K562 (cell line): ENCODE measurements at regions not wholly inside any gene's neighbourhood (a gene's known extent, or its start where the extent isn't known, plus 50 kb on each side); places are given as distances from the start of the nearest gene placed in this dataset.

Experiments
- ATAC-seq: fragments of 200-7000 bp; cut with Tn5 transposase; 3 replicates; pipeline ENCODE4 v1.9.1; 2020; ENCODE audit warnings: moderate library complexity
- BruUV-seq: library from RNA; stranded (reverse); fragments of 400-500 nt; replicated peaks from 2 replicates; lab custom pipeline; 2021; lab: Mats Ljungman, UMichigan
- CTCF ChIA-PET: fragments of 300-600 bp; formaldehyde crosslinking; extraction: SDS; loops from one replicate; lab custom pipeline; 2021; ENCODE audit warnings: low intra/inter-chr PET ratio; lab: Yijun Ruan, JAX
- POLR2A ChIA-PET: fragments of 300-600, 350-650 bp; sonication (Branson Sonifier 250); formaldehyde crosslinking; extraction: SDS; loops from one replicate; lab custom pipeline; 2021; ENCODE audit warnings: antibody characterized with exemption, inconsistent platforms; lab: Yijun Ruan, JAX
- DNase-seq, 4 experiments: peaks; one replicate each; pipeline versions ENCODE4 v3.0.0 to v3.0.0-alpha.2; 2011 to 2018; ENCODE audit warnings: low spot score in 3 of 4, mixed read lengths in 3 of 4; ENCODE audit errors: extremely low read depth in 1 of 4
- FAIRE-seq: peaks from 2 replicates; lab custom pipeline; 2011; peaks lifted over from hg19 to GRCh38; lab: Jason Lieb, UNC
- H2AFZ ChIP-seq: 2 replicates; pipeline ENCODE4 v1.6.0; 2011; ENCODE audit warnings: low read depth, low read length, control low read depth, inconsistent platforms
- H3K27ac ChIP-seq: fragments of 200-600 bp; 3 replicates; pipeline ENCODE4 v1.8.0; 2011; ENCODE audit warnings: low read depth, mild to moderate bottlenecking, control low read depth, inconsistent platforms, low read length, moderate library complexity, mixed read lengths; ENCODE audit errors: extremely low read depth
- H3K27me3 ChIP-seq, 2 experiments: fragments of 300-600 bp in 1 of 2; 2 replicates in 1 of 2; 3 replicates in 1 of 2; pipeline versions ENCODE4 v1.6.0 to v1.8.0; 2011; ENCODE audit warnings: inconsistent platforms in 2 of 2, low read length in 2 of 2, mild to moderate bottlenecking in 1 of 2, mixed read lengths in 1 of 2, moderate library complexity in 1 of 2; ENCODE audit not compliant: control insufficient read depth in 2 of 2, insufficient read depth in 2 of 2
- H3K36me3 ChIP-seq: fragments of 300-600 bp; 3 replicates; pipeline ENCODE4 v1.8.0; 2011; ENCODE audit warnings: mild to moderate bottlenecking, low read length, inconsistent platforms; ENCODE audit not compliant: control insufficient read depth, insufficient read depth
- H3K4me1 ChIP-seq, 2 experiments: fragments of 200-600 bp in 1 of 2; replicated peaks in 1 of 2; 2 replicates in 1 of 2; 3 replicates in 1 of 2; pipeline versions ENCODE4 v1.5.1 to v1.8.0; 2011; ENCODE audit warnings: inconsistent platforms in 2 of 2, low read length in 2 of 2, mild to moderate bottlenecking in 1 of 2, mixed read lengths in 1 of 2, moderate library complexity in 1 of 2; ENCODE audit not compliant: control insufficient read depth in 2 of 2, insufficient read depth in 2 of 2
- H3K4me2 ChIP-seq: 2 replicates; pipeline ENCODE4 v1.6.1; 2011; ENCODE audit warnings: low read length, control low read depth, inconsistent platforms, mixed read lengths; ENCODE audit not compliant: insufficient read depth
- H3K4me3 ChIP-seq: fragments of 200-600 bp; sonication (generic), shearing (Covaris generic); 2 replicates; pipeline ENCODE4 v1.5.1; 2016; ENCODE audit warnings: control low read depth, inconsistent platforms
- H3K79me2 ChIP-seq: fragments of 200-600 bp; 3 replicates; pipeline ENCODE4 v1.8.0; 2011; ENCODE audit warnings: low read length, inconsistent platforms; ENCODE audit not compliant: control insufficient read depth, insufficient read depth
- H3K9ac ChIP-seq, 2 experiments: 2 replicates each; pipeline versions ENCODE4 v1.6.0 to v1.6.1; 2011; ENCODE audit warnings: low read depth in 2 of 2, low read length in 2 of 2, control low read depth in 1 of 2, inconsistent platforms in 1 of 2, mild to moderate bottlenecking in 1 of 2, mixed read lengths in 1 of 2; ENCODE audit not compliant: insufficient read depth in 1 of 2
- H3K9me1 ChIP-seq: one replicate; pipeline ENCODE4 v1.6.0; 2011; ENCODE audit warnings: inconsistent platforms, mild to moderate bottlenecking, low read length, moderate library complexity; ENCODE audit not compliant: control insufficient read depth, insufficient read depth
- H3K9me3 ChIP-seq: replicated peaks from 2 replicates; pipeline ENCODE4 v1.5.1; 2011; ENCODE audit warnings: low read depth, low read length, inconsistent platforms; ENCODE audit not compliant: control insufficient read depth, insufficient read depth
- H4K20me1 ChIP-seq: replicated peaks from 2 replicates; pipeline ENCODE4 v1.6.1; 2011; ENCODE audit warnings: low read length, inconsistent platforms, mixed read lengths; ENCODE audit not compliant: control insufficient read depth, insufficient read depth
- E2F6 ChIP-seq, 2 experiments: IDR thresholded peaks; 2 replicates each; pipeline ENCODE4 v1.6.1; 2011; ENCODE audit warnings: borderline replicate concordance in 1 of 2, control low read depth in 1 of 2, low read depth in 1 of 2, low read length in 1 of 2, mild to moderate bottlenecking in 1 of 2, mixed read lengths in 1 of 2, moderate library complexity in 1 of 2; ENCODE audit not compliant: insufficient read depth in 1 of 2, insufficient read length in 1 of 2, poor library complexity in 1 of 2, severe bottlenecking in 1 of 2; ENCODE audit errors: extremely low read depth in 1 of 2
- ELF4 ChIP-seq: fragments of 450-650 bp; formaldehyde crosslinking; IDR thresholded peaks from 2 replicates; pipeline ENCODE4 v1.4.0; 2022; ENCODE audit warnings: missing genetic modification characterization
- GATAD2B ChIP-seq: fragments of 450-650 bp; IDR thresholded peaks from 2 replicates; pipeline ENCODE4 v1.6.1; 2017; ENCODE audit warnings: mild to moderate bottlenecking, borderline replicate concordance
- HBP1 ChIP-seq: fragments of 450-650 bp; formaldehyde crosslinking; IDR thresholded peaks from 2 replicates; pipeline ENCODE4 v1.4.0; 2022; ENCODE audit warnings: missing genetic modification characterization
- HDAC8 ChIP-seq: fragments of 450-650 bp; IDR thresholded peaks from 2 replicates; pipeline ENCODE4 v1.6.1; 2016; ENCODE audit warnings: mild to moderate bottlenecking, missing genetic modification characterization, moderate library complexity, missing compliant biosample characterization
- HOXB6 ChIP-seq: fragments of 250-450 bp; sonication (Bioruptor Pico); IDR thresholded peaks from 2 replicates; pipeline ENCODE4 v1.5.1; 2022; ENCODE audit warnings: mild to moderate bottlenecking, borderline replicate concordance
- NELFE ChIP-seq: IDR thresholded peaks from 2 replicates; pipeline ENCODE4 v1.6.1; 2011; ENCODE audit warnings: mild to moderate bottlenecking; ENCODE audit not compliant: insufficient read depth, insufficient read length
- NFYB ChIP-seq: IDR thresholded peaks from 2 replicates; pipeline ENCODE4 v1.6.1; 2011; ENCODE audit warnings: mild to moderate bottlenecking, moderate library complexity; ENCODE audit not compliant: insufficient read length; ENCODE audit errors: extremely low read depth
- TAF9B ChIP-seq: fragments of 450-650 bp; IDR thresholded peaks from 2 replicates; pipeline ENCODE4 v1.6.1; 2018; ENCODE audit warnings: mild to moderate bottlenecking; ENCODE audit not compliant: partially characterized antibody
- TRIM25 ChIP-seq: fragments of 450-650 bp; IDR thresholded peaks from 2 replicates; pipeline ENCODE4 v1.7.0; 2016; ENCODE audit warnings: borderline replicate concordance
- ZNF197 ChIP-seq: fragments of 200-800 bp; sonication (Bioruptor generic); IDR thresholded peaks from 2 replicates; pipeline ENCODE4 v1.6.1; 2016; ENCODE audit warnings: low read depth, missing genetic modification characterization, missing compliant biosample characterization
- WGBS: fragments of 100-300 bp; shearing (Covaris generic); methylation state at CpG from one replicate; pipeline ENCODE4 v1.1.6; 2016; ENCODE audit warnings: low coverage, mixed read lengths; ENCODE audit not compliant: insufficient coverage; ENCODE audit errors: missing lambda C conversion rate; 5-methylcytosine and 5-hydroxymethylcytosine counted together
- in situ Hi-C: fragments of 300-500 bp; cut with MboI; formaldehyde crosslinking; loops from 4 replicates; pipeline ENCODE4 v1.15.0; 2018; ENCODE audit warnings: inconsistent platforms, mixed read lengths
- intact Hi-C: fragments of 100-400 bp; cut with micrococcal nuclease; formaldehyde crosslinking; loops from 2 replicates; pipeline ENCODE4 v1.14.2; 2022

- H2AFZ ChIP-seq = no peak overlapping the region
- no peaks in the 10 kb centered on the region for H3K9me1 ChIP-seq
- H3K9ac ChIP-seq = no peak overlapping the region
- H3K4me1 ChIP-seq = no peaks in the 10 kb centered on the region
- POLR2A ChIA-PET = no interaction called here
- no peak for TF ChIP-seq TRIM25
- no peaks in the 10 kb centered on the region for H3K79me2 ChIP-seq
- intact Hi-C loops (no loop called here), in situ Hi-C loops (no loop called here)
- H3K4me3 ChIP-seq = no peak overlapping the region
- DNase-seq = no peak
- H3K27me3 ChIP-seq = no peaks in the 10 kb centered on the region
- no peaks in the 10 kb centered on the region for H3K9me3 ChIP-seq
- BruUV-seq = no TSS peak
- FAIRE-seq = no peak
- H3K27ac ChIP-seq = no peak overlapping the region
- ATAC-seq = no peak
- H4K20me1 ChIP-seq = no peaks in the 10 kb centered on the region
- no peak overlapping the region for H3K4me2 ChIP-seq
- CTCF ChIA-PET = no interaction called here
- 1% methylated on average over 6 of the region's 6 CpGs for WGBS
- no peaks in the 10 kb centered on the region for H3K36me3 ChIP-seq
These were observed 464.3 kb upstream of the ADARB2 start for GRCh38 chr10:2201534-2202099.

GRCh38 chr10:2197663-2198062, 460.3 kb upstream of the ADARB2 start:
- ChIA-PET CTCF (no interaction called here), POLR2A (no interaction called here)
- no TSS peak for BruUV-seq
- Histone ChIP-seq H3K9me1 (no peaks in the 10 kb centered on the region), H3K4me3 (no peak overlapping the region), H3K4me2 (no peak overlapping the region), H4K20me1 (no peaks in the 10 kb centered on the region), H3K79me2 (no peaks in the 10 kb centered on the region), H3K36me3 (no peaks in the 10 kb centered on the region), H2AFZ (no peak overlapping the region), H3K4me1 (no peaks in the 10 kb centered on the region), H3K27me3 (no peaks in the 10 kb centered on the region), H3K27ac (no peak overlapping the region), H3K9me3 (no peaks in the 10 kb centered on the region), H3K9ac (no peak overlapping the region)
- ATAC-seq (no peak), DNase-seq (no peak), FAIRE-seq (no peak)
- intact Hi-C loops = no loop called here
- no peak for TF ChIP-seq ELF4 (CRISPR knock-in tag)
- no peak for TF ChIP-seq GATAD2B
- no peak for TF ChIP-seq E2F6 (IDR thresholded peaks at IDR 0.05; ENCODE audit: borderline replicate concordance in 1 of 2, extremely low read depth in 1 of 2, insufficient read depth in 1 of 2, insufficient read length in 1 of 2, low read depth in 1 of 2, low read length in 1 of 2, poor library complexity in 1 of 2, severe bottlenecking in 1 of 2)
- no peak for TF ChIP-seq HOXB6 (CRISPR knock-in tag)
- no peak for TF ChIP-seq NELFE
- TF ChIP-seq TAF9B = no peak
- TF ChIP-seq HDAC8 (tag) = no peak
- TF ChIP-seq ZNF197 = no peak
- no peak for TF ChIP-seq NFYB
- TF ChIP-seq HBP1 (CRISPR knock-in tag) = no peak
- in situ Hi-C loops = no loop called here
